ENCODE measurements at regions not wholly inside any gene's neighbourhood (a gene's known extent, or its start where the extent isn't known, plus 50 kb on each side); places are given as distances from the start of the nearest gene placed in this dataset.
A peak's percentile ranks its signal among the peaks of the same experiment; 100 is the strongest.

GRCh38 chr3:144444061-144444460 is 472.4 kb downstream of the DIPK2A start (continued):
- no peak for TF ChIP-seq REST (IDR thresholded peaks at IDR 0.05; ENCODE audit: unreplicated experiment)
- no peak for TF ChIP-seq ZNF331 (CRISPR knock-in tag; IDR thresholded peaks at IDR 0.05; ENCODE audit: low read depth)
- TF ChIP-seq EZH2phosphoT487 (IDR thresholded peaks at IDR 0.05; ENCODE audit: unreplicated experiment): no peak
- TF ChIP-seq JUNB (IDR thresholded peaks at IDR 0.05; ENCODE audit: unreplicated experiment): no peak

- H3K36me3 Mint-ChIP-seq (ENCODE audit: low read depth): no peaks in the 10 kb centered on the region
- TF ChIP-seq, protein P1, sequence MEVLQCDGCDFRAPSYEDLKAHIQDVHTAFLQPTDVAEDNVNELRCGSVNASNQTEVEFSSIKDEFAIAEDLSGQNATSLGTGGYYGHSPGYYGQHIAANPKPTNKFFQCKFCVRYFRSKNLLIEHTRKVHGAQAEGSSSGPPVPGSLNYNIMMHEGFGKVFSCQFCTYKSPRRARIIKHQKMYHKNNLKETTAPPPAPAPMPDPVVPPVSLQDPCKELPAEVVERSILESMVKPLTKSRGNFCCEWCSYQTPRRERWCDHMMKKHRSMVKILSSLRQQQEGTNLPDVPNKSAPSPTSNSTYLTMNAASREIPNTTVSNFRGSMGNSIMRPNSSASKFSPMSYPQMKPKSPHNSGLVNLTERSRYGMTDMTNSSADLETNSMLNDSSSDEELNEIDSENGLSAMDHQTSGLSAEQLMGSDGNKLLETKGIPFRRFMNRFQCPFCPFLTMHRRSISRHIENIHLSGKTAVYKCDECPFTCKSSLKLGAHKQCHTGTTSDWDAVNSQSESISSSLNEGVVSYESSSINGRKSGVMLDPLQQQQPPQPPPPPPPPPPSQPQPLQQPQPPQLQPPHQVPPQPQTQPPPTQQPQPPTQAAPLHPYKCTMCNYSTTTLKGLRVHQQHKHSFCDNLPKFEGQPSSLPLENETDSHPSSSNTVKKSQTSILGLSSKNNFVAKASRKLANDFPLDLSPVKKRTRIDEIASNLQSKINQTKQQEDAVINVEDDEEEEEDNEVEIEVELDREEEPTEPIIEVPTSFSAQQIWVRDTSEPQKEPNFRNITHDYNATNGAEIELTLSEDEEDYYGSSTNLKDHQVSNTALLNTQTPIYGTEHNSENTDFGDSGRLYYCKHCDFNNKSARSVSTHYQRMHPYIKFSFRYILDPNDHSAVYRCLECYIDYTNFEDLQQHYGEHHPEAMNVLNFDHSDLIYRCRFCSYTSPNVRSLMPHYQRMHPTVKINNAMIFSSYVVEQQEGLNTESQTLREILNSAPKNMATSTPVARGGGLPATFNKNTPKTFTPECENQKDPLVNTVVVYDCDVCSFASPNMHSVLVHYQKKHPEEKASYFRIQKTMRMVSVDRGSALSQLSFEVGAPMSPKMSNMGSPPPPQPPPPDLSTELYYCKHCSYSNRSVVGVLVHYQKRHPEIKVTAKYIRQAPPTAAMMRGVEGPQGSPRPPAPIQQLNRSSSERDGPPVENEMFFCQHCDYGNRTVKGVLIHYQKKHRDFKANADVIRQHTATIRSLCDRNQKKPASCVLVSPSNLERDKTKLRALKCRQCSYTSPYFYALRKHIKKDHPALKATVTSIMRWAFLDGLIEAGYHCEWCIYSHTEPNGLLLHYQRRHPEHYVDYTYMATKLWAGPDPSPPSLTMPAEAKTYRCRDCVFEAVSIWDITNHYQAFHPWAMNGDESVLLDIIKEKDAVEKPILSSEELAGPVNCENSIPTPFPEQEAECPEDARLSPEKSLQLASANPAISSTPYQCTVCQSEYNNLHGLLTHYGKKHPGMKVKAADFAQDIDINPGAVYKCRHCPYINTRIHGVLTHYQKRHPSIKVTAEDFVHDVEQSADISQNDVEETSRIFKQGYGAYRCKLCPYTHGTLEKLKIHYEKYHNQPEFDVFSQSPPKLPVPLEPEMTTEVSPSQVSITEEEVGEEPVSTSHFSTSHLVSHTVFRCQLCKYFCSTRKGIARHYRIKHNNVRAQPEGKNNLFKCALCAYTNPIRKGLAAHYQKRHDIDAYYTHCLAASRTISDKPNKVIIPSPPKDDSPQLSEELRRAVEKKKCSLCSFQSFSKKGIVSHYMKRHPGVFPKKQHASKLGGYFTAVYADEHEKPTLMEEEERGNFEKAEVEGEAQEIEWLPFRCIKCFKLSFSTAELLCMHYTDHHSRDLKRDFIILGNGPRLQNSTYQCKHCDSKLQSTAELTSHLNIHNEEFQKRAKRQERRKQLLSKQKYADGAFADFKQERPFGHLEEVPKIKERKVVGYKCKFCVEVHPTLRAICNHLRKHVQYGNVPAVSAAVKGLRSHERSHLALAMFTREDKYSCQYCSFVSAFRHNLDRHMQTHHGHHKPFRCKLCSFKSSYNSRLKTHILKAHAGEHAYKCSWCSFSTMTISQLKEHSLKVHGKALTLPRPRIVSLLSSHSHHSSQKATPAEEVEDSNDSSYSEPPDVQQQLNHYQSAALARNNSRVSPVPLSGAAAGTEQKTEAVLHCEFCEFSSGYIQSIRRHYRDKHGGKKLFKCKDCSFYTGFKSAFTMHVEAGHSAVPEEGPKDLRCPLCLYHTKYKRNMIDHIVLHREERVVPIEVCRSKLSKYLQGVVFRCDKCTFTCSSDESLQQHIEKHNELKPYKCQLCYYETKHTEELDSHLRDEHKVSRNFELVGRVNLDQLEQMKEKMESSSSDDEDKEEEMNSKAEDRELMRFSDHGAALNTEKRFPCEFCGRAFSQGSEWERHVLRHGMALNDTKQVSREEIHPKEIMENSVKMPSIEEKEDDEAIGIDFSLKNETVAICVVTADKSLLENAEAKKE (CRISPR knock-in tag; IDR thresholded peaks at IDR 0.05): no peak
- TF ChIP-seq CREB1 (CRISPR knock-in tag; IDR thresholded peaks at IDR 0.05; ENCODE audit: low read depth): no peak
- no peak for TF ChIP-seq ZNF114 (CRISPR knock-in tag; IDR thresholded peaks at IDR 0.05)
- no peak for TF ChIP-seq EZH2 (IDR thresholded peaks at IDR 0.05; ENCODE audit: low read depth, unreplicated experiment)
- no peak for TF ChIP-seq POLR2AphosphoS5 (IDR thresholded peaks at IDR 0.05; ENCODE audit: low read depth)
- TF ChIP-seq EZH2phosphoT487 (IDR thresholded peaks at IDR 0.05; ENCODE audit: unreplicated experiment): no peak
- no peak for TF ChIP-seq ZNF331 (CRISPR knock-in tag; IDR thresholded peaks at IDR 0.05; ENCODE audit: low read depth)
- no peak for TF ChIP-seq JUNB (IDR thresholded peaks at IDR 0.05; ENCODE audit: unreplicated experiment)
- no peak for TF ChIP-seq NANOG (IDR thresholded peaks at IDR 0.05; ENCODE audit: borderline replicate concordance)
- TF ChIP-seq, protein P2, sequence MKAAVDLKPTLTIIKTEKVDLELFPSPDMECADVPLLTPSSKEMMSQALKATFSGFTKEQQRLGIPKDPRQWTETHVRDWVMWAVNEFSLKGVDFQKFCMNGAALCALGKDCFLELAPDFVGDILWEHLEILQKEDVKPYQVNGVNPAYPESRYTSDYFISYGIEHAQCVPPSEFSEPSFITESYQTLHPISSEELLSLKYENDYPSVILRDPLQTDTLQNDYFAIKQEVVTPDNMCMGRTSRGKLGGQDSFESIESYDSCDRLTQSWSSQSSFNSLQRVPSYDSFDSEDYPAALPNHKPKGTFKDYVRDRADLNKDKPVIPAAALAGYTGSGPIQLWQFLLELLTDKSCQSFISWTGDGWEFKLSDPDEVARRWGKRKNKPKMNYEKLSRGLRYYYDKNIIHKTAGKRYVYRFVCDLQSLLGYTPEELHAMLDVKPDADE (IDR thresholded peaks at IDR 0.05): no peak
- no peak for TF ChIP-seq STAT1 (IDR thresholded peaks at IDR 0.05; ENCODE audit: unreplicated experiment)
- no peak for TF ChIP-seq CTCF (conservative IDR thresholded peaks at IDR 0.05; ENCODE audit: low read depth in 2 of 2)
- Histone ChIP-seq H3K27me3 (ENCODE audit: insufficient read depth) (no peaks in the 10 kb centered on the region), H3K36me3 (ENCODE audit: insufficient read depth) (no peaks in the 10 kb centered on the region), H3F3A (replicated peaks; ENCODE audit: low read depth) (no peaks in the 10 kb centered on the region), H4K20me1 (replicated peaks; ENCODE audit: insufficient read depth) (no peaks in the 10 kb centered on the region), H3K4me3 (no peak overlapping the region), H3K4me1 (ENCODE audit: insufficient read depth) (no peaks in the 10 kb centered on the region), H3K9me2 (ENCODE audit: insufficient read depth) (no peaks in the 10 kb centered on the region), H3K4me2 (no peak overlapping the region), H3K79me2 (replicated peaks; ENCODE audit: insufficient read depth) (no peaks in the 10 kb centered on the region), H2AFZ (no peak overlapping the region), H3K27ac (ENCODE audit: low read depth) (no peak overlapping the region)
- peak overlapping the region; percentile 48; the same call in 1 of the 2 replicates for H3K27ac Mint-ChIP-seq
- no peak for DNase-seq (ENCODE audit: low spot score)
- ATAC-seq: no peak
- peaks cover 8% of the 10 kb centered on the region; the same call in 2 of the 3 replicates for H3K4me1 Mint-ChIP-seq
- no peak overlapping the region for H3K4me3 Mint-ChIP-seq
- no peaks in the 10 kb centered on the region for H3K9me3 Mint-ChIP-seq
- no peaks in the 10 kb centered on the region for H3K27me3 Mint-ChIP-seq (ENCODE audit: insufficient read depth, low read depth, poor library complexity)
Observed at GRCh38 chr3:144444546-144444945, 472.9 kb downstream of the DIPK2A start.
